ENCODE measurements at regions not wholly inside any gene's neighbourhood (a gene's known extent, or its start where the extent isn't known, plus 50 kb on each side); places are given as distances from the start of the nearest gene placed in this dataset.
A peak's percentile ranks its signal among the peaks of the same experiment; 100 is the strongest.

- DNase-seq: no peak
Measured at GRCh38 chr2:111705239-111705638, 178.8 kb downstream of the ANAPC1 start.

- no peak for DNase-seq
Measured at GRCh38 chr2:111705711-111706336, 178.2 kb downstream of the ANAPC1 start.

GRCh38 chr2:111706481-111707001, 177.5 kb downstream of the ANAPC1 start:
- no peak for DNase-seq

DNA sequence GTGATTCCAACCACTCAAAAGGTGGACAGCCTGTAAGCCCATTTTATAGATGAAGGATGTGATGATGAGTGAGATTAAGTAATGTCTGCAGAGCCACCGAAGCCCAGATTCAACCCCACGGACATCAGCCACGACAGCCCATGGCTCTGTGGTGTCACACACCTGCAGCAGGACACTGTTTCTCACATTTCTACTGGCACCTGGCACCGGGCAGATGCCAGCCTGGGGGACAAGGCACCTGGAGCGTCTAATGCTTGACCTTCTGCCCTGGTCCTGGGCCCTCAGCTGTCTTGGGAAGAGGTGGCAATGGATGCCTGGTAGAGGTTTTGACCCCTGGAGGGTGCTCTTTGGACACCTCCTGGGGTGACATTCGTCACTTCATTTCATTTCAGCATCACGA, 176.3 kb downstream of the ANAPC1 start:
- DNase-seq: no peak

DNA sequence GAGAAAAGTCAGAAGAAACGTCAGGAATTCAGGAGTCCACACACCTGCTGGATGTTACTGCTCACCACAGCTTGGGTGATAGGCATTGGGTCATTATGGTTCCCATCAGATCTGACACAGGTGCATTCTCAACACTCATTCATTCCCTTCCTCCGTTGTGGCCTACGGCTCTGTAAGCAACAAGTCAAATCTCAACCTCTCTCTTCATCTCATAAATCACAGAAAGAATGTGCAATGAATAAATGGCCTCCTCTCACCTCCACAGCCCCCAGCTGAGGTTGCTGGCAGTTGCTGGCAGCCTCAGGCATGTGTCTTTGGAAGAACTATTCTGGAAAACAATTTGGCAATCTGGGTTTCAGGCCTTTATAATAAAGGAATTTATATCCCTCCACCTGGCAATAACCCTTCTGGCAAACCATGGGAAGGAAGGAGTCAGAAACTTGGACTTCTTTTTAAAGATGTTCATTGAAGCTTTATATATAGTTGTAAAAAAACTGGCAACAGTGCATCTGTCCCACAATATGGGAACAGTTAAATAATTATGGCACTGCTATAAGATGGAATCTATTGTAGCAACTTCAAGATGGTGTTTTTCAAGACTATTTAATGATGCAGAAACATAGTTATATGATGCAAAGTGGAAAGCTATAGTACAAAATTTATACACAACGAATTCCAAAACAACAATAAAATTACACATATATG, 175.4 kb downstream of the ANAPC1 start:
- no peak for DNase-seq

DNA sequence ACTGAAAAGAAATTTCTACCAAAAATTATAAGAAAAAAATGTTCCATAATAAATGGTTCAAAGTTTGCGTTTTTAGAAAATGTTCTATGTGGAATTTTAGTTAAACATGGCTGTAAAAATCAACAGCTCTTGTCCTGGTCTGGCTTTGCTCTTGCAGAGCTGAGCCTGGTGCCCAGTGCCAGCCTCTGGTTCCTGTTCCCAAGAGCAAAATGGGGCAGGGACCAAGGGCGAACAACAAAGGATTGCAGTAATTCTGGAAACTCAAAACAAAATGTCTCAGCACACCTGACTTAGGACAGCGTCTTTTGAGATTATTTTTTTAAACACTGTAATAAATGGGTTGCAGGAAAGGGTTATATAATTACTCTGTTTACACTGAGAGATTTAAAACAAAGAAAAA, 174.7 kb downstream of the ANAPC1 start:
- no peak for DNase-seq

DNA sequence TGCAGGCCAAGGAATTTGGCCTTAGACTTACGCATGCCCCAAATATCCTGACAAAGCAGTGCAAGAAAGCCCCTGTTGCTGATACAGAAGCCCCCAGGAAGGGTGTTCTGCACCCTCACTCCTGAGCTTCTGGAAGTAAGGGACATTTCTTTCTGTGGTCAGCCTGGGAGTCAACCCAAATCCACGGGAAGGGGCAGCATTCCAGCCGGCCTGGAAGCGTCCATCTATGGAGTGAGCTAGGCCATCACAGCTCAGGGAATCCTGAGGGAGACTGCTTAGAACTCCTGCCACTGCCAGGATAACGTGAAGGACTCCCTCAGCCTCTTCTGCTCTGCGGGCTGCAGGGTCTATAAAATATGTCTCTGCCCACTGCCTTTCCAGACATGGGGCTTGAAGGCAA, 173.9 kb downstream of the ANAPC1 start:
- DNase-seq: no peak

DNA sequence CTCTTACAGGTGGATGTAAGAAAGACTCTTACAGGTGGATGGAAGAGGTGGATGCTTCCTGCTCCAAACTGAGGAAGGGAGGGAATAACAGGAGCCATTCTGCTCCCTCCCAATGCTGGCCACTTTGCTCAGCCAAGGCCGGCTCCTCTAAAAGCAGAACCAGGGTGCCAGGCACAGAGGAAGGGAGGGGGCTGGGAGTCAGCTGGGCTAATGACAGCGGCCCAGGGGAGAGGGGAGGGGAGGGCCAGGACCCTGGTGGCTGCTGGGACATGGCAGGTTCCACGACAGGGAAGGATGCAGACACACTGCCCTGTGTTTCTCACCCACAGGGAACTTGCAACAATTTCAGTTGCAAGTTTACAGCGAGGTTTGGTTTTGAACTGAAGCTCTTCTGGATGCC, 173.4 kb downstream of the ANAPC1 start:
- no peak for DNase-seq

- no peak for DNase-seq
Measured at GRCh38 chr2:111711270-111711669, 172.7 kb downstream of the ANAPC1 start.

- DNase-seq: no peak
Measured at GRCh38 chr2:111712361-111712760, 171.6 kb downstream of the ANAPC1 start.

DNA sequence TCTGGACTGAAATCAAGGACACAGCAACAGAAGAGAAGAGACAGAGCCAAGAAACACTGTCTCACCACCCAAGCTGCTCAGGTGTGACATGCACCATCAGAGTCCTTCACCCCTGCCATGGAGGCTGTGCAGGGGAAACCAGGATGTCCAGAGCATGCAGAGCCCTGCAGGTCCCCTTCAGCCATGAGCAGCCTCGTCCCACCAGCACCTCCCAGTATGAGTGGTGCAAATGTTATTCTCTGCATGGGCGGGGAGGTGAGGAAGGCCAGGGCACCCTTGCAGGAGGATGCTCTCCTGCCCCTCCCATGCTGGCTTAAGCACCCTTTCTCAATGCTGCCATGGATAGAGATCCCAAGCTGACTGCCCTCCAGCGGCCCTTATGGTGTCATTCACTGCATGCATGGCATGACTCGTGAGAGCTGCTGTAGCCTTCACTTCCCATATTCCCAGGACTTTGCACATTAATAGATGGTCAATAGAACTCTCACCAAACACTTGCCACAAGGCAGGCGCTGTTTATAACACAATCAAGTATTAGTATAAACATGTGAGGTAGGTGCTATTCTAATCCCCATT, 171.0 kb downstream of the ANAPC1 start:
- DNase-seq: no peak

GRCh38 chr2:111715987-111716904, 167.7 kb downstream of the ANAPC1 start:
- peak in 1 of 51 donors; percentile 7 for DNase-seq

- no peak for DNase-seq
Measured at GRCh38 chr2:111716905-111717775, 166.9 kb downstream of the ANAPC1 start.
